ENCODE measurements at regions not wholly inside any gene's neighbourhood (a gene's known extent, or its start where the extent isn't known, plus 50 kb on each side); places are given as distances from the start of the nearest gene placed in this dataset.

GRCh38 chr5:81909677-81910076, 62.1 kb upstream of the ATG10 start:
- TF ChIP-seq POLR2A (IDR thresholded peaks at IDR 0.05; ENCODE audit: low read length) (no peak), GATA1 (IDR thresholded peaks at IDR 0.05; ENCODE audit: low read depth, low read length) (no peak)

Data from erythroblast (primary cell).